ENCODE measurements at regions not wholly inside any gene's neighbourhood (a gene's known extent, or its start where the extent isn't known, plus 50 kb on each side); places are given as distances from the start of the nearest gene placed in this dataset.

DNA sequence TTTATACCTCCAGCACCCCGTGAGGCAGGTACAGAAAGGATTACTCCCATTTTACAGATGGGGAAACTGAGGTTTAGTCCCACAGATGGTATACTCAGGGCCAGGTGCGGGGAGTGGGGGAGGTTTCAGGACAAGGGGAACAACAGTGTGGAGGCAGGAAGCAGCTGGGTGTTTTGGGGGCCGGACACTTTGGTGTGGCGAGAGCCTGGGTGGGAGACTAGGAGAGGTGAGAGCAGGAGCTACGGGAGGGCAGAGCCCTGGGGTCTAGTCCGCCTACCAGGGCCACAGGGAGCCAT, 61.7 kb downstream of the DIO3 start:
- Mint-ChIP-seq H3K36me3 (ENCODE audit: low read depth) (no peaks in the 10 kb centered on the region), H3K9me3 (no peaks in the 10 kb centered on the region), H3K4me3 (no peak overlapping the region), H3K27me3 (ENCODE audit: low read depth, poor library complexity) (peaks cover 11% of the 10 kb centered on the region), H3K4me1 (peaks cover 20% of the 10 kb centered on the region), H3K27ac (no peak overlapping the region)
- TF ChIP-seq CTCF (IDR thresholded peaks at IDR 0.05) = no peak
- DNase-seq = no peak

GRCh38 chr14:101623685-101624444, 62.6 kb downstream of the DIO3 start:
- DNase-seq = no peak
- Mint-ChIP-seq H3K9me3 (no peaks in the 10 kb centered on the region), H3K4me1 (peaks cover 23% of the 10 kb centered on the region), H3K27me3 (ENCODE audit: low read depth, poor library complexity) (peaks cover 15% of the 10 kb centered on the region), H3K36me3 (ENCODE audit: low read depth) (no peaks in the 10 kb centered on the region), H3K27ac (no peak overlapping the region), H3K4me3 (no peak overlapping the region)
- TF ChIP-seq CTCF (IDR thresholded peaks at IDR 0.05) = no peak

- Mint-ChIP-seq H3K4me3 (no peak overlapping the region), H3K36me3 (ENCODE audit: low read depth) (no peaks in the 10 kb centered on the region), H3K9me3 (no peaks in the 10 kb centered on the region), H3K27ac (no peak overlapping the region), H3K4me1 (peaks cover 23% of the 10 kb centered on the region), H3K27me3 (ENCODE audit: low read depth, poor library complexity) (peaks cover 22% of the 10 kb centered on the region)
- DNase-seq = peak; percentile 52
- TF ChIP-seq CTCF (IDR thresholded peaks at IDR 0.05) = no peak
Measured at GRCh38 chr14:101624536-101624935, 63.2 kb downstream of the DIO3 start.

DNA sequence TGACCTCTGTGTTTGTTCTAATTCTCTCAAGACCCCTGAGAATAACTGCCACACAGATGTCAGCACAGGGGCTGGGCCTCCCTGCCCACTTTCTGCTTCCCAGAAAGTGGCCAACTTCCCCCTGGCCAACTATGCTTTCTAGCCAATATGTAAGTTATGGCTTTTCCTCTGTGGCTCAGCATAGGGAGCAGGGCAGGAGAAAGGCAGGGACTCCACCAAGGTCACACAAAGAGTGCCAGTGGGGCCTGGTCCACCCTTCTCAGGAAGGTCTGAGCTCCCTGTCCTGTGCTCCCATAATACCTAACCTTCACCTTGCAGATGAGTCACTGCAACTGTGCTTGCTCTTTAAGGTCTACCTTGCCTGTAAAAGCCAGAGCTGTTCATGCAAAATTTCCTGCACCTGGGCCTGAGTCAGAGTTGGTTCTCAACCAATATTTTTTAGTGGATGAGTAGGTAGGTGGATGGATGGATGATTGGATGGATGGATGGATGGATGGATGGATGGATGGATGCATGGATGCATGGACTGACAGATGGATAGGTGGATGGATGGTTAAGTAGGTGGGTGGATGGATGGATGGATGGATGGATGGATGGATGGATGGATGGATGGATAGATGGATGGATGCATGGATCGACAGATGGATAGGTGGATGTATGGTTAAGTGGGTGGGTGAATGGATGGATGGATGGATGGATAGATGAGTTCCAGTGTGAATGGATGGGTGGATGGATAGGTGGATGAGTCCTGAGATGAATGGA, 64.2 kb downstream of the DIO3 start:
- Mint-ChIP-seq H3K36me3 (ENCODE audit: low read depth) (no peaks in the 10 kb centered on the region), H3K4me3 (no peak overlapping the region), H3K9me3 (no peaks in the 10 kb centered on the region), H3K4me1 (peaks cover 23% of the 10 kb centered on the region), H3K27ac (no peak overlapping the region), H3K27me3 (ENCODE audit: low read depth, poor library complexity) (peaks cover 32% of the 10 kb centered on the region)
- TF ChIP-seq CTCF (IDR thresholded peaks at IDR 0.05) = no peak
- DNase-seq = no peak

DNA sequence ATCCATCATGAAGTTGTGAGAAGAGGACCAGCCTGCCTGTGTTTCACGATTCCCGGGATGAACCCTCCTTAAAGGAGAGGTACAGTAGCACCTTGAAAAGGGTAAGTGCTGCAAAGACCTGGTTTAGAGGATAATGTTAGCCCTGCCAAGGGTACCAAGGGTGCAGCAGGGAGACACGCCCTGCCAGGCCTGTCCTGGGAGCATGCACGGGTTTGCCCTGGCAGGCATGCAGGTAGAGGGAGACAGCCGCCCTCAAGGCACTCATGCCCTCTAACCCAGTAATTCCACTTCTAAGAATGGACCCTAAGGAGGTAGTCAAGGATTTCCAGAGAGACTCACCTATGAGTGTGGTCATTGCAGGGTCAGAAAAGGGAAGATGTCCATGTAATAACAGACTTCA, 65.0 kb downstream of the DIO3 start:
- Mint-ChIP-seq H3K27me3 (ENCODE audit: low read depth, poor library complexity) (peaks cover 35% of the 10 kb centered on the region), H3K27ac (no peak overlapping the region), H3K9me3 (no peaks in the 10 kb centered on the region), H3K4me1 (peaks cover 23% of the 10 kb centered on the region), H3K4me3 (no peak overlapping the region), H3K36me3 (ENCODE audit: low read depth) (no peaks in the 10 kb centered on the region)
- no peak for TF ChIP-seq CTCF (IDR thresholded peaks at IDR 0.05)
- no peak for DNase-seq

- no peak for TF ChIP-seq CTCF (IDR thresholded peaks at IDR 0.05)
- H3K27ac Mint-ChIP-seq = no peak overlapping the region
- H3K27me3 Mint-ChIP-seq (ENCODE audit: low read depth, poor library complexity) = peaks cover 44% of the 10 kb centered on the region
- no peaks in the 10 kb centered on the region for H3K9me3 Mint-ChIP-seq
- H3K36me3 Mint-ChIP-seq (ENCODE audit: low read depth) = no peaks in the 10 kb centered on the region
- peaks cover 23% of the 10 kb centered on the region for H3K4me1 Mint-ChIP-seq
- DNase-seq = no peak
- no peak overlapping the region for H3K4me3 Mint-ChIP-seq
Measured at GRCh38 chr14:101627915-101628262, 66.6 kb downstream of the DIO3 start.

Measured in nephron progenitor cell (in vitro differentiated cells).